Myocyte (in vitro differentiated cells): ENCODE measurements at regions not wholly inside any gene's neighbourhood (a gene's known extent, or its start where the extent isn't known, plus 50 kb on each side); places are given as distances from the start of the nearest gene placed in this dataset.
"Not testable (repeated sequence)": the region's sequence is repeated elsewhere in the genome, so short reads cannot be mapped to it uniquely, and the experiment has no call there.

Experiments used
- DNase-seq: peaks from one replicate; pipeline ENCODE4 v3.0.0-alpha.2; 2012; ENCODE audit warnings: low read depth

GRCh38 chr3:177830411-177830849, 633.1 kb upstream of the TBL1XR1 start:
- DNase-seq = peak; percentile 17

GRCh38 chr3:177831361-177831760, 634.1 kb upstream of the TBL1XR1 start:
- DNase-seq = no peak

GRCh38 chr3:177832880-177833279, 635.6 kb upstream of the TBL1XR1 start:
- DNase-seq = no peak

- no peak for DNase-seq
Observed at GRCh38 chr3:177833332-177833731, 636.0 kb upstream of the TBL1XR1 start.

- peak; percentile 89 for DNase-seq
Observed at GRCh38 chr3:177835008-177835407, 637.7 kb upstream of the TBL1XR1 start.

- DNase-seq = peak; percentile 51
Observed at GRCh38 chr3:177835917-177836316, 638.6 kb upstream of the TBL1XR1 start.

GRCh38 chr3:177836671-177837070, 639.4 kb upstream of the TBL1XR1 start:
- DNase-seq = peak; percentile 35

GRCh38 chr3:177837951-177838655, 640.8 kb upstream of the TBL1XR1 start:
- no peak for DNase-seq

GRCh38 chr3:177838766-177839350, 641.6 kb upstream of the TBL1XR1 start:
- DNase-seq = no peak

- no peak for DNase-seq
Observed at GRCh38 chr3:177842302-177842701, 645.0 kb upstream of the TBL1XR1 start.

- DNase-seq = no peak
Observed at GRCh38 chr3:177842743-177843734, 645.8 kb upstream of the TBL1XR1 start.

- no peak for DNase-seq
Observed at GRCh38 chr3:177852001-177852807, 654.9 kb upstream of the TBL1XR1 start.

- no peak for DNase-seq
Observed at GRCh38 chr3:177855021-177855420, 657.7 kb upstream of the TBL1XR1 start.

- DNase-seq = no peak
Observed at GRCh38 chr3:177860184-177860583, 662.9 kb upstream of the TBL1XR1 start.

GRCh38 chr3:177862962-177863491, 665.7 kb upstream of the TBL1XR1 start:
- no peak for DNase-seq

GRCh38 chr3:177871267-177871666, 665.0 kb upstream of the KCNMB2 start:
- not testable (repeated sequence) for DNase-seq

- DNase-seq = no peak
Observed at GRCh38 chr3:177878192-177878591, 658.0 kb upstream of the KCNMB2 start.

GRCh38 chr3:177878957-177879356, 657.3 kb upstream of the KCNMB2 start:
- no peak for DNase-seq

- no peak for DNase-seq
Observed at GRCh38 chr3:177881351-177881750, 654.9 kb upstream of the KCNMB2 start.

- DNase-seq = no peak
Observed at GRCh38 chr3:177882124-177882648, 654.0 kb upstream of the KCNMB2 start.
